IMR-90 (cell line): ENCODE measurements at regions not wholly inside any gene's neighbourhood (a gene's known extent, or its start where the extent isn't known, plus 50 kb on each side); places are given as distances from the start of the nearest gene placed in this dataset.

Source experiments
- ATAC-seq: fragments of 200-7000 bp; cut with Tn5 transposase; 2 replicates; pipeline ENCODE4 v1.9.1; 2020; ENCODE audit warnings: low read depth, mild to moderate bottlenecking, moderate library complexity
- BruUV-seq: library from RNA; stranded (reverse); fragments of 400-500 nt; replicated peaks from 2 replicates; lab custom pipeline; 2021; lab: Mats Ljungman, UMichigan
- CTCF ChIA-PET: fragments of 300-600 bp; formaldehyde crosslinking; extraction: SDS; loops from one replicate; lab custom pipeline; 2021; ENCODE audit warnings: antibody characterized with exemption; lab: Yijun Ruan, JAX
- POLR2A ChIA-PET: fragments of 300-600 bp; sonication (Branson Sonifier 250); formaldehyde crosslinking; loops from one replicate; lab custom pipeline; 2022; ENCODE audit warnings: antibody characterized with exemption; ENCODE audit not compliant: unreplicated experiment; lab: Charles Lee
- DNase-seq: peaks from one replicate; pipeline ENCODE4 v3.0.0; 2013
- H2AFZ ChIP-seq: replicated peaks from 2 replicates; pipeline ENCODE3; 2013; ENCODE audit warnings: low read length, mild to moderate bottlenecking; ENCODE audit not compliant: poor library complexity
- H2AK5ac ChIP-seq: 2 replicates; pipeline ENCODE4 v1.6.1; 2013; ENCODE audit warnings: low read depth, low read length, inconsistent platforms
- H2AK9ac ChIP-seq: replicated peaks from 2 replicates; pipeline ENCODE3; 2013; ENCODE audit warnings: mild to moderate bottlenecking, low read depth, low read length, moderate library complexity; ENCODE audit not compliant: poor library complexity
- H2BK120ac ChIP-seq: 2 replicates; pipeline ENCODE4 v1.6.1; 2013; ENCODE audit warnings: low read depth, low read length, inconsistent platforms
- H2BK15ac ChIP-seq: 3 replicates; pipeline ENCODE4 v1.6.1; 2013; ENCODE audit warnings: low read depth, low read length, inconsistent platforms
- H2BK20ac ChIP-seq: 2 replicates; pipeline ENCODE4 v1.6.1; 2013; ENCODE audit warnings: low read depth, mild to moderate bottlenecking, inconsistent platforms, low read length, moderate library complexity
- H2BK5ac ChIP-seq: 2 replicates; pipeline ENCODE4 v1.6.1; 2013; ENCODE audit warnings: mild to moderate bottlenecking, low read depth, low read length, inconsistent platforms; ENCODE audit not compliant: poor library complexity, severe bottlenecking
- H3K14ac ChIP-seq: replicated peaks from 2 replicates; pipeline ENCODE4 v1.6.1; 2013; ENCODE audit warnings: low read depth, low read length, inconsistent platforms
- H3K18ac ChIP-seq: 2 replicates; pipeline ENCODE4 v1.6.1; 2013; ENCODE audit warnings: low read depth, low read length, control low read depth
- H3K23ac ChIP-seq: 2 replicates; pipeline ENCODE4 v1.6.1; 2013; ENCODE audit warnings: low read depth, low read length, inconsistent platforms
- H3K27ac ChIP-seq: 2 replicates; pipeline ENCODE4 v1.5.1; 2013; ENCODE audit warnings: mild to moderate bottlenecking, control low read depth, low read length; ENCODE audit not compliant: insufficient read depth
- H3K27me3 ChIP-seq: 2 replicates; pipeline ENCODE4 v1.6.1; 2013; ENCODE audit warnings: low read length; ENCODE audit not compliant: control insufficient read depth, insufficient read depth
- H3K36me3 ChIP-seq: 2 replicates; pipeline ENCODE4 v1.6.1; 2013; ENCODE audit warnings: low read length, mixed read lengths; ENCODE audit not compliant: control insufficient read depth, insufficient read depth
- H3K4ac ChIP-seq: 2 replicates; pipeline ENCODE4 v1.6.1; 2013; ENCODE audit warnings: low read depth, low read length, inconsistent platforms
- H3K4me1 ChIP-seq: 2 replicates; pipeline ENCODE4 v1.6.1; 2013; ENCODE audit warnings: low read length, mixed read lengths; ENCODE audit not compliant: control insufficient read depth, insufficient read depth
- H3K4me2 ChIP-seq: 2 replicates; pipeline ENCODE4 v1.6.1; 2013; ENCODE audit warnings: low read depth, mild to moderate bottlenecking, control low read depth, low read length, moderate library complexity
- H3K4me3 ChIP-seq: 2 replicates; pipeline ENCODE4 v1.5.1; 2013; ENCODE audit warnings: low read depth, mild to moderate bottlenecking, control low read depth, low read length, moderate library complexity; ENCODE audit not compliant: insufficient read depth
- H3K56ac ChIP-seq: 2 replicates; pipeline ENCODE4 v1.6.1; 2013; ENCODE audit warnings: low read length, inconsistent platforms; ENCODE audit not compliant: insufficient read depth; ENCODE audit errors: extremely low read depth
- H3K79me1 ChIP-seq, 2 experiments: 2 replicates each; pipeline ENCODE4 v1.6.1; 2013; ENCODE audit warnings: low read length in 2 of 2, inconsistent platforms in 1 of 2, low read depth in 1 of 2
- H3K9ac ChIP-seq: 2 replicates; pipeline ENCODE4 v1.6.1; 2013; ENCODE audit warnings: low read depth, low read length, control low read depth
- H3K9me1 ChIP-seq: 2 replicates; pipeline ENCODE4 v1.6.1; 2013; ENCODE audit warnings: low read length, inconsistent platforms; ENCODE audit not compliant: insufficient read depth
- H3K9me3 ChIP-seq: 2 replicates; pipeline ENCODE4 v1.6.1; 2013; ENCODE audit warnings: low read length; ENCODE audit not compliant: control insufficient read depth, insufficient read depth
- H4K20me1 ChIP-seq: 2 replicates; pipeline ENCODE4 v1.6.1; 2013; ENCODE audit warnings: low read length, inconsistent platforms; ENCODE audit not compliant: insufficient read depth
- H4K5ac ChIP-seq: 2 replicates; pipeline ENCODE4 v1.6.1; 2013; ENCODE audit warnings: mild to moderate bottlenecking, low read depth, low read length, control low read depth
- H4K8ac ChIP-seq, 2 experiments: 2 replicates each; pipeline ENCODE4 v1.6.1; 2013; ENCODE audit warnings: low read depth in 2 of 2, low read length in 2 of 2, control low read depth in 1 of 2, inconsistent platforms in 1 of 2
- H4K91ac ChIP-seq: 2 replicates; pipeline ENCODE4 v1.6.1; 2013; ENCODE audit warnings: low read depth, low read length, inconsistent platforms; ENCODE audit not compliant: insufficient read depth
- CEBPB ChIP-seq: IDR thresholded peaks from 2 replicates; pipeline ENCODE4 v1.6.1; 2012; ENCODE audit warnings: low read depth, low read length, improper control_type of control experiment
- RFX5 ChIP-seq: IDR thresholded peaks from 2 replicates; pipeline ENCODE4 v1.8.0; 2012; ENCODE audit warnings: low read depth, mild to moderate bottlenecking, low read length, moderate library complexity
- WGBS, 2 experiments: methylation state at CpG; one replicate each; pipeline versions ENCODE4 v1.1.5 to v1.1.7; 2013; ENCODE audit warnings: missing lambda C conversion rate in 2 of 2; ENCODE audit not compliant: insufficient read length in 1 of 2; ENCODE audit errors: extremely low coverage in 2 of 2; 5-methylcytosine and 5-hydroxymethylcytosine counted together
- dilution Hi-C: fragments of 300-500 bp; cut with HindIII; formaldehyde crosslinking; loops from one replicate; pipeline ENCODE4 v1.14.3; 2018; ENCODE audit warnings: low sequenced_read_pairs; ENCODE audit not compliant: unreplicated experiment
- in situ Hi-C: fragments of 300-500 bp; cut with MboI; formaldehyde crosslinking; loops from 3 replicates; pipeline ENCODE4 v1.14.3; 2019; ENCODE audit warnings: low sequenced_read_pairs, inconsistent platforms, mixed read lengths
- intact Hi-C: fragments of 100-400 bp; cut with micrococcal nuclease; formaldehyde crosslinking; loops from 2 replicates; pipeline ENCODE4 v1.10.0; 2022

DNA sequence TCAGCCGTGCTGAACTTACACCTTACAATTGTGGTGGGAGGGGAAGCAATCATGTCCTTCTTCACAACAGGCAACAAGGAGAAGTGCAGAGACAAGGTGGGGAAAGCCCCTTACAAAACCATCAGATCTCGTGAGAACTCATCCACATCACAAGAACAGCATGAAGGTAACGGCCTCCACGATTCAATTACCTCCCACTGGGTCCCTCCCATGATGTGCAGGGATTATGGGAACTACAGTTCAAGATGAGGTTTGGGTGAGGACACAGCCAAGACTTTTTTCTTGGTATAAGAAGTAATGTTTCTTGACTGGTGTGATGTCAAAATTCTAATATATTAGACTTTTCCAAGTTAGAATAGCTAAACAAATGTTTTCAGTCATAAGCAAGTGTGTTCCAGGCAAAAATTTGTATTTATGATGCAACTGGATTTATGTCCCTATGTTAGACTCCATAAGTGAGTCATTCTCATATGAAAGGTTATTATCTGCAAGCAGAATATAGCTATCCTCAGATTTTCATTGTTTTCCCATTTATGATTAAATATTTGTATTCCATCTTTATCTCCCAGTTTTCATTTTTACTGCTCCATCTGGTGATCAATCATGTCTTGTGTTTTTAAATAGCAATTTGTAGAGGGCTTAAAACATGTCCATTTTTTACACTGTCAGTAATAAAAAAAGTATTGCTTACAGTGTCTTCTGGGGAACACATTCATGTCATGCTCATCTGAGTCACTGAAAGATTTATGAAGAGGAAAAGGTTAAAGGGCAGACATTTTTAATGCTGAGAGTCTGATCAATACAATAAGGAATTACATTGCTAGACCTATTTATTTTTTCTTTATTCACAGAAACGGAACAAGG, 995.2 kb upstream of the CDH2 start:
- dilution Hi-C loops = no loop called here

More for the DNA sequence above, 995.2 kb upstream of the CDH2 start:
- WGBS, 2 experiments = no CpG with 5 or more reads among the region's 5 CpGs
- peak; percentile 53 for ATAC-seq
- Histone ChIP-seq H3K18ac (peak overlapping the region; percentile 69), H3K9me1 (peaks cover 4% of the 10 kb centered on the region), H2AK9ac (no peak overlapping the region), H3K4me3 (no peak overlapping the region), H3K56ac (peak overlapping the region; percentile 26; the same call in 1 of the 2 replicates), H3K4ac (peak overlapping the region; percentile 89), H3K14ac (peak overlapping the region; percentile 84), H2BK5ac (peak overlapping the region; percentile 42), H3K27ac (peak overlapping the region; percentile 80), H4K91ac (peak overlapping the region; percentile 20), H3K9me3 (no peaks in the 10 kb centered on the region), H3K36me3 (no peaks in the 10 kb centered on the region), H3K4me1 (peaks cover 5% of the 10 kb centered on the region), H3K9ac (no peak overlapping the region), H2AK5ac (peak overlapping the region; percentile 61), H4K5ac (peak overlapping the region; percentile 99), H3K79me1 (no peaks in the 10 kb centered on the region), H3K23ac (no peak overlapping the region), H2BK15ac (peak overlapping the region; percentile 59; the same call in 2 of the 3 replicates), H2AFZ (no peak overlapping the region), H3K27me3 (no peaks in the 10 kb centered on the region), H2BK20ac (peak overlapping the region; percentile 96), H4K8ac (peak overlapping the region; percentile 62 to 80), H3K4me2 (no peak overlapping the region), H4K20me1 (no peaks in the 10 kb centered on the region), H2BK120ac (peak overlapping the region; percentile 84)
- in situ Hi-C loops = no loop called here
- POLR2A ChIA-PET = no interaction called here
- BruUV-seq = no TSS peak
- CTCF ChIA-PET = no interaction called here
- intact Hi-C loops = no loop called here
- TF ChIP-seq RFX5 (no peak), CEBPB (peak; percentile 69; the same call in 1 of the 2 replicates)
- peak; percentile 42 for DNase-seq
